Chondrocyte (in vitro differentiated cells): ENCODE measurements at regions not wholly inside any gene's neighbourhood (a gene's known extent, or its start where the extent isn't known, plus 50 kb on each side); places are given as distances from the start of the nearest gene placed in this dataset.

ENCODE experiments used
- DNase-seq: peaks from one replicate; pipeline ENCODE4 v3.0.0; 2021; ENCODE audit warnings: mixed read lengths, low spot score
- H3K27ac Mint-ChIP-seq: one replicate; pipeline ENCODE4 v1.8.0; 2021; ENCODE audit warnings: mild to moderate bottlenecking, moderate library complexity, mixed read lengths; ENCODE audit not compliant: unreplicated experiment
- H3K27me3 Mint-ChIP-seq: 2 replicates; pipeline ENCODE4 v1.8.0; 2021; ENCODE audit warnings: low read depth, mixed read lengths
- H3K36me3 Mint-ChIP-seq: 2 replicates; pipeline ENCODE4 v1.8.0; 2021; ENCODE audit warnings: low read depth, mixed read lengths
- H3K4me1 Mint-ChIP-seq: 2 replicates; pipeline ENCODE4 v1.8.0; 2021; ENCODE audit warnings: low read depth, mild to moderate bottlenecking, mixed read lengths
- H3K4me3 Mint-ChIP-seq: one replicate; pipeline ENCODE4 v1.8.0; 2021; ENCODE audit warnings: mild to moderate bottlenecking, moderate library complexity, mixed read lengths; ENCODE audit not compliant: unreplicated experiment
- H3K9me3 Mint-ChIP-seq: 2 replicates; pipeline ENCODE4 v1.8.0; 2021; ENCODE audit warnings: low read depth, mixed read lengths
- CTCF ChIP-seq: fragments of 200-600 bp; sonication (generic); IDR thresholded peaks from 2 replicates; pipeline ENCODE4 v1.5.0; 2021; ENCODE audit warnings: antibody characterized with exemption, mild to moderate bottlenecking, moderate library complexity

GRCh38 chr2:126425943-126426342, 230.0 kb upstream of the GYPC start:
- Mint-ChIP-seq H3K4me3 (no peak overlapping the region), H3K27ac (no peak overlapping the region), H3K36me3 (no peaks in the 10 kb centered on the region), H3K4me1 (no peaks in the 10 kb centered on the region), H3K9me3 (peaks cover 10% of the 10 kb centered on the region), H3K27me3 (peaks cover 4% of the 10 kb centered on the region)
- TF ChIP-seq CTCF: no peak
- DNase-seq: no peak

GRCh38 chr2:126429103-126429502, 226.9 kb upstream of the GYPC start:
- no peaks in the 10 kb centered on the region for H3K4me1 Mint-ChIP-seq
- H3K36me3 Mint-ChIP-seq: no peaks in the 10 kb centered on the region
- TF ChIP-seq CTCF: no peak
- no peak for DNase-seq
- H3K4me3 Mint-ChIP-seq: no peak overlapping the region
- H3K27ac Mint-ChIP-seq: no peak overlapping the region
- peaks cover 16% of the 10 kb centered on the region for H3K27me3 Mint-ChIP-seq
- H3K9me3 Mint-ChIP-seq: peaks cover 3% of the 10 kb centered on the region

GRCh38 chr2:126431136-126431535, 224.8 kb upstream of the GYPC start:
- H3K36me3 Mint-ChIP-seq: no peaks in the 10 kb centered on the region
- peaks cover 18% of the 10 kb centered on the region for H3K27me3 Mint-ChIP-seq
- H3K4me1 Mint-ChIP-seq: no peaks in the 10 kb centered on the region
- no peak for DNase-seq
- no peaks in the 10 kb centered on the region for H3K9me3 Mint-ChIP-seq
- no peak overlapping the region for H3K4me3 Mint-ChIP-seq
- no peak for TF ChIP-seq CTCF
- H3K27ac Mint-ChIP-seq: no peak overlapping the region

- H3K36me3 Mint-ChIP-seq: no peaks in the 10 kb centered on the region
- no peaks in the 10 kb centered on the region for H3K4me1 Mint-ChIP-seq
- TF ChIP-seq CTCF: no peak
- no peak for DNase-seq
- H3K4me3 Mint-ChIP-seq: no peak overlapping the region
- H3K9me3 Mint-ChIP-seq: peaks cover 3% of the 10 kb centered on the region
- no peak overlapping the region for H3K27ac Mint-ChIP-seq
- peaks cover 21% of the 10 kb centered on the region for H3K27me3 Mint-ChIP-seq
These were observed 219.5 kb upstream of the GYPC start for GRCh38 chr2:126436411-126436810.

- Mint-ChIP-seq H3K4me3 (no peak overlapping the region), H3K36me3 (no peaks in the 10 kb centered on the region), H3K4me1 (no peaks in the 10 kb centered on the region), H3K27me3 (peaks cover 21% of the 10 kb centered on the region), H3K27ac (no peak overlapping the region), H3K9me3 (peaks cover 3% of the 10 kb centered on the region)
- TF ChIP-seq CTCF: no peak
- no peak for DNase-seq
These were observed 218.9 kb upstream of the GYPC start for GRCh38 chr2:126437016-126437415.
